Activated CD4-positive, alpha-beta T cell treated with anti-CD3 and anti-CD28 coated beads, Interleukin-2, amount 10 ng/mL, durations not matched to agents 7 days and 5 days (primary cell): ENCODE measurements at regions not wholly inside any gene's neighbourhood (a gene's known extent, or its start where the extent isn't known, plus 50 kb on each side); places are given as distances from the start of the nearest gene placed in this dataset.
"Not testable (repeated sequence)": the region's sequence is repeated elsewhere in the genome, so short reads cannot be mapped to it uniquely, and the experiment has no call there.

ENCODE experiments used
- CTCF ChIA-PET: fragments of 350-600 bp; sonication (Branson Sonifier 250); formaldehyde crosslinking; loops from one replicate; lab custom pipeline; 2021; ENCODE audit warnings: antibody characterized with exemption; lab: Charles Lee
- POLR2A ChIA-PET: fragments of 350-600 bp; sonication (Branson Sonifier 250); formaldehyde crosslinking; loops from one replicate; lab custom pipeline; 2021; ENCODE audit warnings: antibody characterized with exemption; lab: Charles Lee
- DNase-seq: peaks from one replicate; pipeline ENCODE4 v3.0.0-alpha.2; 2020
- H3K27ac Mint-ChIP-seq: one replicate; pipeline ENCODE4 v1.8.0; 2021; ENCODE audit warnings: mild to moderate bottlenecking, moderate library complexity, mixed read lengths
- H3K27me3 Mint-ChIP-seq: one replicate; pipeline ENCODE4 v1.8.0; 2021; ENCODE audit warnings: mixed read lengths
- H3K36me3 Mint-ChIP-seq: one replicate; pipeline ENCODE4 v1.8.0; 2021; ENCODE audit warnings: low read depth, mixed read lengths
- H3K4me1 Mint-ChIP-seq: one replicate; pipeline ENCODE4 v1.8.0; 2021; ENCODE audit warnings: mixed read lengths
- H3K4me3 Mint-ChIP-seq: one replicate; pipeline ENCODE4 v1.8.0; 2021; ENCODE audit warnings: mild to moderate bottlenecking, moderate library complexity, mixed read lengths
- H3K9me3 Mint-ChIP-seq: one replicate; pipeline ENCODE4 v1.8.0; 2021; ENCODE audit warnings: mixed read lengths

DNA sequence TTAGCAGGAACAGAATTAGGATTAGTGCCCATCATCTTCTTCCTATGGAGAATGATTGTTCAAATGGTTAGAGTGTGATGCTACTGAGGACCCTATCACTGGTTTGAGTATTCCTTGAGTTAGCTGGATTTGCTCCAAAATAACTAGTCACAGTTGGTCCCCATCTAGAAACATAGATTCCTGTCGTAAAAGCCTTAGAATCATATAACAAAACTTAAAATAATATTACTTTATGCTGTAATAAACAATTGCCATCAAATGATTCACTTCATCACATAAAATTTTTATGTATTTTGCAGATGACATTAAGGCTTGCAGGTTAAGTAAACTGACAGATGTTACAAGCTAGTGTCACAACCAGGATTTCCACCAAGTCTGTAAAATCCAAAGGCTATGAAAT, 209.8 kb downstream of the CCER1 start:
- H3K27ac Mint-ChIP-seq, result no peak overlapping the region
- no peaks in the 10 kb centered on the region for H3K4me1 Mint-ChIP-seq
- POLR2A ChIA-PET, result no interaction called here

DNA sequence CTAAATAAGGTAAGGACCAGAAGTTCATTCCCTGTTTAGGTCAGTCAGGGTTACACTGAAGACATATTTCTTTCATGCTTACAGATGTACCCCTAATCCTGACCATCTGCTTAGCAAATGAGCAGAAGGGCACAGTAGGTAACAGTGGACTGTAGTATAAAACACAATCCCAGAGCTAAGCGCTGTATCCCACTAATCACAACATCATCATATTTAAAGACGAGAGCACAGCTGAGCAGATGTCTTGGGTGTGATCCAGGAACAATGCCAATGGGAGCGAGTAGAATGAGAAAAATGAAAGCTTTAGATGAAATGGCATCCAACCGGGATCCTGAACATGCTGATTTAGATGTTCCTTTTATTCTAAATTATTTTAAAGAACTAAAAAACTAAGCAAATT, 213.4 kb downstream of the CCER1 start:
- Mint-ChIP-seq H3K27me3 (no peaks in the 10 kb centered on the region), H3K9me3 (no peaks in the 10 kb centered on the region), H3K36me3 (no peaks in the 10 kb centered on the region), H3K27ac (no peak overlapping the region), H3K4me1 (no peaks in the 10 kb centered on the region), H3K4me3 (no peak overlapping the region)
- CTCF ChIA-PET, result no interaction called here
- POLR2A ChIA-PET, result no interaction called here
- DNase-seq, result no peak

More for the DNA sequence above, 209.8 kb downstream of the CCER1 start:
- no peaks in the 10 kb centered on the region for H3K27me3 Mint-ChIP-seq
- no peaks in the 10 kb centered on the region for H3K36me3 Mint-ChIP-seq
- no peak for DNase-seq
- H3K4me3 Mint-ChIP-seq, result no peak overlapping the region
- CTCF ChIA-PET, result no interaction called here
- peaks cover 8% of the 10 kb centered on the region for H3K9me3 Mint-ChIP-seq

DNA sequence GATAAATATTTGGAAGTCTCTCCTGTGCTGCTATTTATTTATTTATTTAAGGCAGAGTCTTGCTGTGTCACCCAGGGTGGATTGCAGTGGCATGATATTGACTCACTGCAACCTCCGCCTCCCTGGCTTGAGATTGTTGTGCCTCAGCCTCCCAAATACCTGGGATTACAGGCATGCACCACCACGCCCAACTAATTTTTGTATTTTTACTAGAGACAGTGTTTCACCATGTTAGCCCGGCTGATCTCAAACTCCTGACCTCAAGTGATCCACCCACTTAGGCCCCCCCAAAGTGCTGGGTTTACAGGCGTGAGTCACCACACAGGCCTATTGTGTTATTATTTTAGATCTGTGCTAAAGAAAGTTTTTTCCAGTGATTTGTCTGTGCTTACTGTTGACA, 225.2 kb downstream of the CCER1 start:
- no peak overlapping the region for H3K27ac Mint-ChIP-seq
- H3K36me3 Mint-ChIP-seq, result no peaks in the 10 kb centered on the region
- POLR2A ChIA-PET, result no interaction called here
- H3K4me3 Mint-ChIP-seq, result no peak overlapping the region
- no peaks in the 10 kb centered on the region for H3K27me3 Mint-ChIP-seq
- CTCF ChIA-PET, result no interaction called here
- H3K4me1 Mint-ChIP-seq, result no peaks in the 10 kb centered on the region
- DNase-seq, result no peak
- no peaks in the 10 kb centered on the region for H3K9me3 Mint-ChIP-seq

DNA sequence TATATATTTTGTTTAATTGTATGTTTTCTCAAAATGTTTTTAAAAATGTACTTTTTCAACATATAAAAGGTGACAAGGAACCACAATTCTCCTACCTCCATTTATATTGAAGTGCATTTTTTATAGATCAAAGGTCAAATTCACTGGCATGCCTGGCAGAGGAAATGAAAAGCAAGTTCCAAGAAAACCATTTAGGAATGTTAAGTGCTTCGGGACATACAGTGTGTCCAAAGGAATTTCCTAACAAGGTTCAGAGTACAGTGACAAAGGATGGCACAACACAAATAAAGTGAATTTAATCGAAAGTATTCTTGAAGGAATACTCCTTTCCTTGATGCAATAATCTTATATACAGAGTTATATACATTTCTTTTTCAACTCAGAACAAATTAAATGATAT, 242.3 kb downstream of the CCER1 start:
- no peak overlapping the region for H3K27ac Mint-ChIP-seq
- no peaks in the 10 kb centered on the region for H3K27me3 Mint-ChIP-seq
- H3K4me3 Mint-ChIP-seq, result no peak overlapping the region
- no peaks in the 10 kb centered on the region for H3K4me1 Mint-ChIP-seq
- DNase-seq, result no peak
- ChIA-PET CTCF (no interaction called here), POLR2A (no interaction called here)
- no peaks in the 10 kb centered on the region for H3K36me3 Mint-ChIP-seq
- no peaks in the 10 kb centered on the region for H3K9me3 Mint-ChIP-seq

DNA sequence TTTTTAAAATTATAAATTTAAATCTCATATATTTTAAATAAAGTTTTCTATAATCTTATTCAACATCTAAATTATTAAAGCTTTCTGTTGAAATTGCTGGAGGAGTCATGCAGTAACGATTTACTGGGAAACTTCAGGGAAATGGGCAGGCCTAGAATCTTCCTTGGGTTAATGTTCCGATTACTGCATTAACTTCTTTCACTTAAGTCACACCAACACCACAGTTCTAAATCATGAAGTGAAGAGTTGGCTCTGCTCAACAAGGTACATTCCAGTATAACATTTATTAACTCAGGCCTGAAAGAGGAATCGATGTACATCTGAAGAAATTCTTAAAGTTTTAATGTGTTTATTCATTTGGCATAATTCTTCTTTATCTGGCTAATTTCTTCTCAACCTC, 244.3 kb downstream of the CCER1 start:
- Mint-ChIP-seq H3K27me3 (no peaks in the 10 kb centered on the region), H3K36me3 (no peaks in the 10 kb centered on the region), H3K4me1 (no peaks in the 10 kb centered on the region), H3K9me3 (no peaks in the 10 kb centered on the region), H3K27ac (no peak overlapping the region), H3K4me3 (no peak overlapping the region)
- DNase-seq, result no peak
- ChIA-PET POLR2A (no interaction called here), CTCF (no interaction called here)

DNA sequence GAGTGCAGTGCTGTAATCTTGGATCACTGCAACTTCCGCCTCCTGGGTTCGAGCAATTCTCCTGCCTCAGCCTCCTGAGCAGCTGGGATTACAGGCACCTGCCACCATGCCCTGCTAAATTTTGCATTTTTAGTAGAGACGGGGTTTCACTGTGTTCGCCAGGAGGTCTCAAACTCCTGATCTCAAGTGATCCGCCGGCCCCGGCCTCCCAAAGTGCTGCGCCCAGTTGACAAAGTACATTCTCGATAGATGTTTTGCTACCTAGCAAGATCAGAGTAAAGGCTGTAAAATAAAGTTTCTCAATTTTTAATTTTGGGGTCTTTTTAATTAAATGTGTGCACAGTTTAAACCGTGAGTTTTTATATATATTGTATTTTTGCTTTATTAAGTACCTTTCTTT, 248.9 kb downstream of the CCER1 start:
- Mint-ChIP-seq H3K27me3 (no peaks in the 10 kb centered on the region), H3K27ac (no peak overlapping the region), H3K4me1 (no peaks in the 10 kb centered on the region), H3K9me3 (no peaks in the 10 kb centered on the region), H3K36me3 (no peaks in the 10 kb centered on the region), H3K4me3 (no peak overlapping the region)
- ChIA-PET CTCF (no interaction called here), POLR2A (no interaction called here)
- DNase-seq, result no peak

DNA sequence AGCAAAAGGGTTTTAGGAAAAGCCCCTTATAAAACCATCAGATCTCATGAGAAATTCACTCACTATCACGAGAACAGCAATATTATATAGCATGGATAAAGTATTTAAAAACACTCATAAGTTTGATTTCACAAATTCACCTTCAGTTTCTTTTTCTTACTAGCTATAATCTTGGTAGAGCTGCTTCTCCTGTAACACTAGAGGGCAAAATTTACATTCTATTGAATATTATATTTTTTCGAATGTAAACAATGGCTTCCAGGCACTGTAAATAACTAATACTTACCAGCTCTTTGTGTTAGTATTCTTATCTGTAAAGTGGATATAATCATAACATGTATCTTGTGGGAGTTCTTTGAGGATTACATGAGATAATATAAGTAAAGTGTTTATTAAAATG, 259.6 kb downstream of the CCER1 start:
- Mint-ChIP-seq H3K9me3 (no peaks in the 10 kb centered on the region), H3K27ac (no peak overlapping the region), H3K36me3 (no peaks in the 10 kb centered on the region), H3K4me3 (no peak overlapping the region), H3K4me1 (no peaks in the 10 kb centered on the region), H3K27me3 (no peaks in the 10 kb centered on the region)
- DNase-seq, result no peak
- ChIA-PET POLR2A (no interaction called here), CTCF (no interaction called here)

DNA sequence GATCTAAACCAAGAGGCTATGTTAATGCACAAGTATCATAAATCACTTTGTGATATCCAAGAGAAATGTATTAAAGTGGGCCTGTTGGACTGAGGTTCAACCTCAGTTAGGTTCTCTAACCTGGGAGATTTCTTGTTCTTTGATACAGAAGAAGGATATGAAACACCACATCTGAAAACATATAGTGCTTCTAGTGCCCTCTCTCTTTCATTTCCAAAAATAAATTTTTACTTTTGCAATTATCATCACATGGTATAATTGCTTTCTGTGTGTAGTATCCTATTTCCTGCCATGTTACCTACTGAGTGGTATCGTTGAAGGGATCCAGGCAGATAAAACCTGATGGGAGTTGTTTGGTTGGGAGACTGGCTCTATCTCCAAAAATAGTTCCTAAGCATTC, 264.9 kb downstream of the CCER1 start:
- POLR2A ChIA-PET, result no interaction called here

DNA sequence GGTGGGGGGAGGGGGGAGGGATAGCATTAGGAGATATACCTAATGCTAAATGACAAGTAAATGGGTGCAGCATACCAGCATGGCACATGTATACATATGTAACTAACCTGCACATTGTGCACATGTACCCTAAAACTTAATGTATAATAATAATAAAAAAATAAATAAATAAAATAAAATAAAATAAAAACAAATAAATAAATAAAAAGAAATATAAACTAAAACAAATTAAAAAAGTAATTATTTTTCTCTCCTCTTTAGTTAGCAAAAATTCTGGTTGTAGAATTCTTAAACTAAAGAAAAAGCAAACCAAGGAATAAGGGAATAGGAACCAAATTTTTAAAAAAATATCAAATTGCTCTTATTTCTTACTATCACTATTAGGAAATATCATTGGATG, 267.3 kb downstream of the CCER1 start:
- H3K4me1 Mint-ChIP-seq, CTCF ChIA-PET, H3K36me3 Mint-ChIP-seq, H3K27ac Mint-ChIP-seq, H3K27me3 Mint-ChIP-seq, H3K4me3 Mint-ChIP-seq, H3K9me3 Mint-ChIP-seq, DNase-seq, POLR2A ChIA-PET: not testable (repeated sequence)

More for the DNA sequence above, 264.9 kb downstream of the CCER1 start:
- H3K9me3 Mint-ChIP-seq, result peaks cover 2% of the 10 kb centered on the region
- H3K4me1 Mint-ChIP-seq, result no peaks in the 10 kb centered on the region
- H3K36me3 Mint-ChIP-seq, result no peaks in the 10 kb centered on the region
- no peak overlapping the region for H3K4me3 Mint-ChIP-seq
- H3K27me3 Mint-ChIP-seq, result no peaks in the 10 kb centered on the region
- CTCF ChIA-PET, result no interaction called here
- H3K27ac Mint-ChIP-seq, result no peak overlapping the region
- no peak for DNase-seq

DNA sequence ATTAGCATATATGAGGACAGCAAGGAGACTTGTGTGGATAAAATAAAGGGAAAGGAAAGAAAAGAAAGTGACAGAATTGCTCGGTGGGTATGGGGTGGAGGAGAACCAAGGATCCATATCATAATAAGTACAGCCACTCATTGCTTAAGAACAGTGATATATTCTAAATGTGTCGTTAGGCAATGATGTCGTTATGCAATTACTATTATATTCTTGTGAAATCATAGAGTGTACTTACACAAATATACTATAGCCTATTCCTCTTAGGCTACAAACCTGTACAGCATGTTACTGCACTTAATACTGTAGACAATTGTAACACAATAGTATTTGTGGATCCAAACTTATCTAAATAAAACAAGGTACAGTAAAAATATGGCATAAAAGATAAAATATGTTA, 271.1 kb downstream of the CCER1 start:
- H3K4me3 Mint-ChIP-seq, result no peak overlapping the region
- POLR2A ChIA-PET, result no interaction called here
- peaks cover 2% of the 10 kb centered on the region for H3K9me3 Mint-ChIP-seq
- no peaks in the 10 kb centered on the region for H3K27me3 Mint-ChIP-seq
- H3K36me3 Mint-ChIP-seq, result no peaks in the 10 kb centered on the region
- no peaks in the 10 kb centered on the region for H3K4me1 Mint-ChIP-seq
- H3K27ac Mint-ChIP-seq, result no peak overlapping the region
- CTCF ChIA-PET, result no interaction called here
- DNase-seq, result no peak

DNA sequence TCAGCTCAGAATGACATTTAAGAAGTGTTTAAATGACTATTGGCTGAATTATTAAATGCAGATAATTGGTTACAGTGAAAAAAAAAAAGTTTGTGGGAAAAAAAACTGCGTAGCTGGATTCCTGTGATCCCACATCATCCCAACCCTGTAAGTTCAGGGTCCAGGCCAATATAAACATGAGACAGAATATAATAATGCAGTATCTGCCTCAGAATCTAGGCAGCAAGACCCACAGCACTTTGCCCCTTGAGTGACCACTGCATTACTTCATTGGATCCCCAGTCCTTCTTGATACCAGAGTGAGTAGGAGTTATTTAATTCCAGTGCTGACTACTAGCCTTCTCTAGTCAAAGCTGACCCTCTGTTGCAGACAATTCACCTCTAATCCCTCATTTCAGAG, 272.6 kb downstream of the CCER1 start:
- no peak for DNase-seq
- Mint-ChIP-seq H3K9me3 (peaks cover 2% of the 10 kb centered on the region), H3K4me1 (no peaks in the 10 kb centered on the region), H3K27me3 (no peaks in the 10 kb centered on the region), H3K36me3 (no peaks in the 10 kb centered on the region), H3K27ac (no peak overlapping the region), H3K4me3 (no peak overlapping the region)
- POLR2A ChIA-PET, result no interaction called here
- CTCF ChIA-PET, result no interaction called here

DNA sequence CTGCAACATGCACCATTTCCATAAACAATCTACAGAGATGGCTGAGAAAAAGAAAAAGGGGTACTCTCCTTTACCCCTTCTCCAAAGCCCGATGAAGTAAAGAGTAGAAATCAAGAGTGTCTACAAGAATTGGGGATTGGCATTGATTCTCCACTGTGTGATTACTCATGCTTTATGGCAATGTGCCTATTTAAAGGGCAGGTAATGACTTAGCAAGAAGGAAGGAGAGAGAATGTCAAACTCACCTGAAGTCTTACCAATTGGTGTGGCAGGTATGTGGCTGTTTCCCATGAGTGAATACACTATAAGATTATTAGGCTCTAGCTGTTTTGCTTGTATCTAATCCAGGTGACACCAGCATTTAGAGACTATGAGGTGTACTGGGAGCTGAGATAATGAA, 275.3 kb downstream of the CCER1 start:
- CTCF ChIA-PET, result no interaction called here
- H3K27ac Mint-ChIP-seq, result no peak overlapping the region
- no peaks in the 10 kb centered on the region for H3K4me1 Mint-ChIP-seq
- no peaks in the 10 kb centered on the region for H3K36me3 Mint-ChIP-seq
- H3K9me3 Mint-ChIP-seq, result no peaks in the 10 kb centered on the region
- no peak overlapping the region for H3K4me3 Mint-ChIP-seq
- DNase-seq, result no peak
- POLR2A ChIA-PET, result no interaction called here
- no peaks in the 10 kb centered on the region for H3K27me3 Mint-ChIP-seq

DNA sequence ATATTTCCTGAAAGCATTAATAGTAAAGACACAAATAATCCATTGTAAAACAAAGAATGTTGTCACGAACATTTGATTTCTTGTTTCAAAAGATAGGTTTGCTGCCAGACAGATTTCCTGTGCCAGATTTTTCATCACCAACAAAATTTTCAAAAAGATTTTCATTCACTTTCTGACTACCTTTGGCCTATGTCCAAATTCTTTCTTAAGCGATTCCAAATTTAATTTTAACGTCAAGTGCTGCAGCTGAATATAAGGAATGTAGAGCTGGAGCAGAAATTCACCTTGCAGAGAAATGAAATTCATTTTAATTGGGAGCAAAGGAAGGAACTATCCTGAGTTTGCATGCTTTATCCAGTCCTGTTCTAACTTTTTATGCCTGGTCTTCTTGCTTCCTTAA, 277.4 kb downstream of the CCER1 start:
- CTCF ChIA-PET, result no interaction called here

DNA sequence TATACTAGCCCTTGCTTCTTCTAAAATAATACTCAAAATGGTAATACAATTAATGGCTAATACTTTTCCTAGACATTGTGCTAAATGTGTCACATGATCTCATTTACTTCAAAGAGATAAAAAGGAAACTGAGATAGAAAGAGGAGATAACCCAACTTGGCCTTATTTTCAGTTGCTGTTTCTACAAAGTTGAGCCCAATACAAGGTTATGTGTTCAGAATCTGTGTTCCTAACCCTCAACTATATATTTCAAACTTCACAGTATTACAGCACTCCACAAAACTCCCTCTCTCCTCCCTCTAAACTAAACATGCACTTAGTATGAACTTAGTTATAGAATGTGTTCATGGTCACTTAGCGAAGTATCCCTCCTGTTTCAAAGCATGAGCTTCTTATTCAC, 277.9 kb downstream of the CCER1 start:
- H3K4me1 Mint-ChIP-seq, result no peaks in the 10 kb centered on the region

More for the DNA sequence above, 277.4 kb downstream of the CCER1 start:
- Mint-ChIP-seq H3K4me3 (no peak overlapping the region), H3K27me3 (no peaks in the 10 kb centered on the region), H3K36me3 (no peaks in the 10 kb centered on the region), H3K9me3 (no peaks in the 10 kb centered on the region), H3K4me1 (no peaks in the 10 kb centered on the region), H3K27ac (no peak overlapping the region)
- no peak for DNase-seq
- POLR2A ChIA-PET, result no interaction called here

More for the DNA sequence above, 277.9 kb downstream of the CCER1 start:
- DNase-seq, result no peak
- Mint-ChIP-seq H3K4me3 (no peak overlapping the region), H3K9me3 (no peaks in the 10 kb centered on the region), H3K27ac (no peak overlapping the region), H3K36me3 (no peaks in the 10 kb centered on the region), H3K27me3 (no peaks in the 10 kb centered on the region)
- POLR2A ChIA-PET, result no interaction called here
- CTCF ChIA-PET, result no interaction called here
